ENCODE measurements at regions not wholly inside any gene's neighbourhood (a gene's known extent, or its start where the extent isn't known, plus 50 kb on each side); places are given as distances from the start of the nearest gene placed in this dataset.

GRCh38 chr2:100206731-100207255 lies 64.4 kb upstream of the AFF3 start (continued):
- no peak for TF ChIP-seq DNMT3B (CRISPR knock-in tag; conservative IDR thresholded peaks at IDR 0.05)
- no peak for TF ChIP-seq MEF2D (CRISPR knock-in tag; IDR thresholded peaks at IDR 0.05)
- TF ChIP-seq ZBTB14 (CRISPR knock-in tag; IDR thresholded peaks at IDR 0.05), result no peak
- TF ChIP-seq STAT5B (CRISPR knock-in tag; IDR thresholded peaks at IDR 0.05), result no peak
- TF ChIP-seq ZNF414 (CRISPR knock-in tag; IDR thresholded peaks at IDR 0.05), result no peak
- no peak for TF ChIP-seq AHDC1 (CRISPR knock-in tag; IDR thresholded peaks at IDR 0.05; ENCODE audit: borderline replicate concordance)
- TF ChIP-seq MTF2 (CRISPR knock-in tag; IDR thresholded peaks at IDR 0.05; ENCODE audit: borderline replicate concordance), result no peak

Data from HepG2 (cell line).